ENCODE measurements at regions not wholly inside any gene's neighbourhood (a gene's known extent, or its start where the extent isn't known, plus 50 kb on each side); places are given as distances from the start of the nearest gene placed in this dataset.

DNA sequence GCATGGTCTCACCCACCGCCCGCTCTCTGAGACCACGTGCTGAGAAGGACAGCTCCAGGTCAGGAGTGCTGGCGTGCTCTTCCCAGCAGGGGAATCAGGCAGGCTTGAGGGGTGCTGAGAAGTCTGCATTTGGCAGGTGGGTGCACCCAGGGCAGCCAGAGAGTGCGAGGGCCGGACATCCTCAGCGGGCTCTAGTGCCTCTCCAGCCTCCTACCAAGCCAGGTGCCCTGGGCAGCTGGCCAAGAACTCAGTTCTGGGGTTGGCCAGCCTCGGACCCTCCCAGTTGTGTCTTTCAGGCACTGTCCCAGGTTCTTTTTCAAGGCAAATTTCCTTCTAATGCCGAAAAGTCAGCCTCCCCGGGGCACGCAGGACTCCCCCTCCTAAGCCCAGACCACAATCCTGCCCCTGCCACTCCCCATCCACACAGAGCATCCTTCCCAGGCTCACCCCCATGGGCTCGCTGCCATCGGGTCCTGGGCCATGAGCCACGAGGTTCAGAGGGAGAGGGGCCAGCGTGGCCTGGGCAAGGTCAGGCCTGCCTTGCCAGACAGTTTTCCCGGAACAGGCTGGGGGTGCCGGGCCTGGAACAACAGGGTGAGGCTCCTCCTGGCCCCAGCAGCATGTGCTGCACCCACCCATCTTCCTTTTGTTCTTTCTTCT lies 52.2 kb upstream of the GPC1 start:
- H2AFZ ChIP-seq (replicated peaks; ENCODE audit: low read length, poor library complexity): no peak overlapping the region

More for the DNA sequence above, 52.2 kb upstream of the GPC1 start:
- Histone ChIP-seq H3K9me1 (ENCODE audit: insufficient read depth, low read length) (peaks cover 24% of the 10 kb centered on the region), H3K56ac (ENCODE audit: extremely low read depth, insufficient read depth, low read length) (no peak overlapping the region), H4K20me1 (ENCODE audit: insufficient read depth, low read length) (no peaks in the 10 kb centered on the region), H3K23ac (ENCODE audit: low read depth, low read length) (no peak overlapping the region), H3K4me1 (ENCODE audit: control insufficient read depth, insufficient read depth, low read length) (peaks cover 8% of the 10 kb centered on the region), H3K27ac (ENCODE audit: insufficient read depth, low read length) (no peak overlapping the region), H2AK5ac (ENCODE audit: low read depth, low read length) (no peak overlapping the region), H3K4me2 (ENCODE audit: low read depth, low read length) (no peak overlapping the region), H4K91ac (ENCODE audit: insufficient read depth, low read depth, low read length) (no peak overlapping the region), H3K79me1 (ENCODE audit: low read depth in 1 of 2, low read length in 2 of 2) (peaks cover 0 to 22% of the 10 kb centered on the region in 2 experiments; a peak in 2 of 4 replicates), H3K36me3 (ENCODE audit: control insufficient read depth, insufficient read depth, low read length) (no peaks in the 10 kb centered on the region), H3K4ac (ENCODE audit: low read depth, low read length) (peak overlapping the region; percentile 48), H2BK120ac (ENCODE audit: low read depth, low read length) (0 out of 2 replicates have a peak overlapping the region, but pooled peaks have one; percentile 54), H2BK20ac (ENCODE audit: low read depth, low read length) (no peak overlapping the region), H4K5ac (ENCODE audit: low read depth, low read length) (no peak overlapping the region), H4K8ac (ENCODE audit: low read depth in 2 of 2, low read length in 2 of 2) (no peak overlapping the region), H2AK9ac (replicated peaks; ENCODE audit: low read depth, low read length, poor library complexity) (peak overlapping the region; percentile 82), H3K9ac (ENCODE audit: low read depth, low read length) (no peak overlapping the region), H3K9me3 (ENCODE audit: control insufficient read depth, insufficient read depth, low read length) (peaks cover 3% of the 10 kb centered on the region; the same call in 1 of the 2 replicates), H3K18ac (ENCODE audit: low read depth, low read length) (no peak overlapping the region), H3K4me3 (ENCODE audit: insufficient read depth, low read depth, low read length) (no peak overlapping the region), H2BK15ac (ENCODE audit: low read depth, low read length) (no peak overlapping the region), H3K27me3 (ENCODE audit: control insufficient read depth, insufficient read depth, low read length) (no peaks in the 10 kb centered on the region), H2BK5ac (ENCODE audit: low read depth, low read length, poor library complexity, severe bottlenecking) (no peak overlapping the region), H3K14ac (replicated peaks; ENCODE audit: low read depth, low read length) (no peak overlapping the region)
- ChIA-PET CTCF (no interaction called here), POLR2A (ENCODE audit: unreplicated experiment) (no interaction called here)
- dilution Hi-C loops (cut with HindIII; ENCODE audit: low sequenced_read_pairs, unreplicated experiment) (no loop called here), in situ Hi-C loops (cut with MboI; ENCODE audit: low sequenced_read_pairs) (no loop called here), intact Hi-C loops (cut with micrococcal nuclease) (no loop called here)
- no peak for ATAC-seq (ENCODE audit: low read depth)
- 84% methylated on average over 10 of the region's 17 CpGs; no CpG with 5 or more reads in 1 of the 2 experiments for WGBS, 2 experiments (ENCODE audit: extremely low coverage in 2 of 2, insufficient read length in 1 of 2)
- BruUV-seq (replicated peaks): no TSS peak
- no peak for DNase-seq
- TF ChIP-seq MXI1 (IDR thresholded peaks at IDR 0.05; ENCODE audit: borderline replicate concordance, low read depth, low read length) (no peak), RFX5 (IDR thresholded peaks at IDR 0.05; ENCODE audit: low read depth, low read length) (no peak), RAD21 (IDR thresholded peaks at IDR 0.05; ENCODE audit: low read length) (no peak), FOS (IDR thresholded peaks at IDR 0.05; ENCODE audit: low read depth, low read length) (no peak), RCOR1 (IDR thresholded peaks at IDR 0.05; ENCODE audit: insufficient replicate concordance, low read length) (no peak), NFE2L2 (IDR thresholded peaks at IDR 0.05; ENCODE audit: low read depth, low read length) (no peak), MAZ (IDR thresholded peaks at IDR 0.05; ENCODE audit: borderline replicate concordance, low read depth, low read length) (no peak), CHD1 (IDR thresholded peaks at IDR 0.05; ENCODE audit: low read depth, low read length) (no peak), BHLHE40 (IDR thresholded peaks at IDR 0.05; ENCODE audit: low read depth, low read length) (no peak), POLR2A (IDR thresholded peaks at IDR 0.05; ENCODE audit: low read depth, low read length) (no peak)
- TF ChIP-seq, protein P1, sequence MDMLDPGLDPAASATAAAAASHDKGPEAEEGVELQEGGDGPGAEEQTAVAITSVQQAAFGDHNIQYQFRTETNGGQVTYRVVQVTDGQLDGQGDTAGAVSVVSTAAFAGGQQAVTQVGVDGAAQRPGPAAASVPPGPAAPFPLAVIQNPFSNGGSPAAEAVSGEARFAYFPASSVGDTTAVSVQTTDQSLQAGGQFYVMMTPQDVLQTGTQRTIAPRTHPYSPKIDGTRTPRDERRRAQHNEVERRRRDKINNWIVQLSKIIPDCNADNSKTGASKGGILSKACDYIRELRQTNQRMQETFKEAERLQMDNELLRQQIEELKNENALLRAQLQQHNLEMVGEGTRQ (IDR thresholded peaks at IDR 0.05; ENCODE audit: low read depth, low read length): no peak
- TF ChIP-seq, protein P2, sequence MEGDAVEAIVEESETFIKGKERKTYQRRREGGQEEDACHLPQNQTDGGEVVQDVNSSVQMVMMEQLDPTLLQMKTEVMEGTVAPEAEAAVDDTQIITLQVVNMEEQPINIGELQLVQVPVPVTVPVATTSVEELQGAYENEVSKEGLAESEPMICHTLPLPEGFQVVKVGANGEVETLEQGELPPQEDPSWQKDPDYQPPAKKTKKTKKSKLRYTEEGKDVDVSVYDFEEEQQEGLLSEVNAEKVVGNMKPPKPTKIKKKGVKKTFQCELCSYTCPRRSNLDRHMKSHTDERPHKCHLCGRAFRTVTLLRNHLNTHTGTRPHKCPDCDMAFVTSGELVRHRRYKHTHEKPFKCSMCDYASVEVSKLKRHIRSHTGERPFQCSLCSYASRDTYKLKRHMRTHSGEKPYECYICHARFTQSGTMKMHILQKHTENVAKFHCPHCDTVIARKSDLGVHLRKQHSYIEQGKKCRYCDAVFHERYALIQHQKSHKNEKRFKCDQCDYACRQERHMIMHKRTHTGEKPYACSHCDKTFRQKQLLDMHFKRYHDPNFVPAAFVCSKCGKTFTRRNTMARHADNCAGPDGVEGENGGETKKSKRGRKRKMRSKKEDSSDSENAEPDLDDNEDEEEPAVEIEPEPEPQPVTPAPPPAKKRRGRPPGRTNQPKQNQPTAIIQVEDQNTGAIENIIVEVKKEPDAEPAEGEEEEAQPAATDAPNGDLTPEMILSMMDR (conservative IDR thresholded peaks at IDR 0.05; ENCODE audit: low read depth, low read length): no peak
- TF ChIP-seq, protein P3, sequence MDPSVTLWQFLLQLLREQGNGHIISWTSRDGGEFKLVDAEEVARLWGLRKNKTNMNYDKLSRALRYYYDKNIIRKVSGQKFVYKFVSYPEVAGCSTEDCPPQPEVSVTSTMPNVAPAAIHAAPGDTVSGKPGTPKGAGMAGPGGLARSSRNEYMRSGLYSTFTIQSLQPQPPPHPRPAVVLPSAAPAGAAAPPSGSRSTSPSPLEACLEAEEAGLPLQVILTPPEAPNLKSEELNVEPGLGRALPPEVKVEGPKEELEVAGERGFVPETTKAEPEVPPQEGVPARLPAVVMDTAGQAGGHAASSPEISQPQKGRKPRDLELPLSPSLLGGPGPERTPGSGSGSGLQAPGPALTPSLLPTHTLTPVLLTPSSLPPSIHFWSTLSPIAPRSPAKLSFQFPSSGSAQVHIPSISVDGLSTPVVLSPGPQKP (IDR thresholded peaks at IDR 0.05; ENCODE audit: borderline replicate concordance, low read depth, low read length): no peak

All from IMR-90 (cell line).